ENCODE measurements at regions not wholly inside any gene's neighbourhood (a gene's known extent, or its start where the extent isn't known, plus 50 kb on each side); places are given as distances from the start of the nearest gene placed in this dataset.
A peak's percentile ranks its signal among the peaks of the same experiment; 100 is the strongest.

DNA sequence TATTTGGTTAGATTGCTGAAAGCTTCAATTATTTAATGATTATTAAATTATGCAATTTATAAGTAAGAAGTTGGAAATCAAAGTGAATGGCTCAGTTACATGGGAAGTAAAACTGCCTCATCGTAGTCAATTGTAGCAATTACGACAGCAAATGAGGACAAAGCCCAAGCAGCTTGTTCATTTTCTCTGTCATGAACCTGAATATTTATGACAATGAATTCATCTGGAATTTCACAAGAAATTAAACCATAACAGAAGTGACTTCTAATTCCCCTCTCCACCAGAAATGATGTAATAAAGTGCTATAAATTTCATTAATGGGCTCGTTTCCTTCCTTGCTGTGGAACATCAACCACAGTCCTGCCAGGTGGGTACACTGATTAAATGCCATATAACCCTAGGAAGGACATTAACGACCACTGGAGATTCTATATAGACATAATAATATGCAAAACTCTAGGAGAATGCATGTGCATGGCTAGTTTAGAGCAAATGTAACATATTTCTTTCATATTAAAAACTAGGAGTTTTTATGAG lies 273.8 kb upstream of the DCBLD2 start:
- no peak overlapping the region for H3K4me3 ChIP-seq (ENCODE audit: low read depth, low read length)
- peak; percentile 78 for DNase-seq (ENCODE audit: low read depth)
- no peak for TF ChIP-seq CTCF (IDR thresholded peaks at IDR 0.05; ENCODE audit: insufficient read depth, low read depth, low read length)

GRCh38 chr3:99172736-99173657 lies 271.5 kb upstream of the DCBLD2 start:
- TF ChIP-seq CTCF (IDR thresholded peaks at IDR 0.05; ENCODE audit: insufficient read depth, low read depth, low read length), result peak; percentile 87
- peak; percentile 80 for DNase-seq (ENCODE audit: low read depth)
- no peak overlapping the region for H3K4me3 ChIP-seq (ENCODE audit: low read depth, low read length)

GRCh38 chr3:99171800-99172199 lies 270.3 kb upstream of the DCBLD2 start:
- no peak for DNase-seq (ENCODE audit: low read depth)
- TF ChIP-seq CTCF (IDR thresholded peaks at IDR 0.05; ENCODE audit: insufficient read depth, low read depth, low read length), result no peak
- H3K4me3 ChIP-seq (ENCODE audit: low read depth, low read length), result no peak overlapping the region

DNA sequence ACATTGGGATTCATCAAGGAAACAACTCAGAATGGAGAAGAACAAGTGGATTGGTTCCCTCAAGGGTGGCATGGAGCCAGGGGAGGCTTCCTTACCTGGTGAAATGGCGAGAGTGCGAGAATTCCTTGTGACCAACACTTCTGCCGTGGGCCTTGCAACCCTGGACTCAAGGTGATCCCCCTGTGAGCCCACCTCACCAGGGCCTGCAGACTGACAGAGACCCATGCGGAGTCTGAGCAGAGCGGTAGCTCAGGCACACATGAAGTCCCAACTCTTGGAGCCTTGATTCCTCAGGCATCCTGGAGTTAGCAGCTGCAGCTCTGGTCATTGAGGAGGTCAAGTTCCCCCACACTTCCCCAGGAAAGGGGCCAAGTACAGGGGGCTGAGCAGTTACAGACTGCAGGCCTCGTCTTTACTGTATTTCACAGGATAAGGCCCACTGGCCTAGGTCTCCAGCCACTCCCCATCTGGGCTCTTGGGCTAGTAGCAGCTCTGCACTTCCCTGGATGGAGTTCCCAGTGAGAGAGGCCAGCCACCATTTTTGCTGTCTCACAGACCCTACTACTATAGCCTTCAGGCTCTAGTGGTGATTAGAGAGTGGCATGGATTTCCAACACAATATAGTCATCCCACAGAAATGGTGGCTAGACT lies 269.5 kb upstream of the DCBLD2 start:
- DNase-seq (ENCODE audit: low read depth), result no peak
- TF ChIP-seq CTCF (IDR thresholded peaks at IDR 0.05; ENCODE audit: insufficient read depth, low read depth, low read length), result no peak
- no peak overlapping the region for H3K4me3 ChIP-seq (ENCODE audit: low read depth, low read length)

GRCh38 chr3:99167071-99167470 lies 265.6 kb upstream of the DCBLD2 start:
- no peak overlapping the region for H3K4me3 ChIP-seq (ENCODE audit: low read depth, low read length)
- no peak for TF ChIP-seq CTCF (IDR thresholded peaks at IDR 0.05; ENCODE audit: insufficient read depth, low read depth, low read length)
- DNase-seq (ENCODE audit: low read depth), result no peak

GRCh38 chr3:99163314-99163713 lies 261.8 kb upstream of the DCBLD2 start:
- no peak for DNase-seq (ENCODE audit: low read depth)
- no peak overlapping the region for H3K4me3 ChIP-seq (ENCODE audit: low read depth, low read length)
- TF ChIP-seq CTCF (IDR thresholded peaks at IDR 0.05; ENCODE audit: insufficient read depth, low read depth, low read length), result no peak
